ENCODE measurements at regions not wholly inside any gene's neighbourhood (a gene's known extent, or its start where the extent isn't known, plus 50 kb on each side); places are given as distances from the start of the nearest gene placed in this dataset.
"Not testable (repeated sequence)": the region's sequence is repeated elsewhere in the genome, so short reads cannot be mapped to it uniquely, and the experiment has no call there.

DNA sequence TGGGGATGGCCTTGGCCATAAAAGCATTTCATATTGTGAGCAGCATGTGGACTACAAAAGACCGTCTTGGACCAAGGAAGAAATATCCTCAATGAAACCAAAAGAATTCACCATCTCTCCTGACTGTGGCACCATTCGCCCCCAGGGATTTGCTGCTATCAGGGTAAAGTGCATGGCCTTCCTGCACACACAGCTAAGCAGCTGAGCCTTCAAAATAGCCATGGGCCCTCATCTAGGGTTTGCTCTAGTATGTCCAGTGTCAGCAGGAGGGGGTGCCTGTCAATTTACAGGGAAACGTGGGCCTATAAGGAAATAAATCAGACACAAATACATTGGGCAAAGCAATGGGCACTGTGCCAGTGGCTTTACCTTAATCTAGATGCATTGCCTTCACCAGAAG lies 296.6 kb upstream of the NBPF12 start:
- DNase-seq (ENCODE audit: low read depth in 2 of 2) = not testable (repeated sequence)

DNA sequence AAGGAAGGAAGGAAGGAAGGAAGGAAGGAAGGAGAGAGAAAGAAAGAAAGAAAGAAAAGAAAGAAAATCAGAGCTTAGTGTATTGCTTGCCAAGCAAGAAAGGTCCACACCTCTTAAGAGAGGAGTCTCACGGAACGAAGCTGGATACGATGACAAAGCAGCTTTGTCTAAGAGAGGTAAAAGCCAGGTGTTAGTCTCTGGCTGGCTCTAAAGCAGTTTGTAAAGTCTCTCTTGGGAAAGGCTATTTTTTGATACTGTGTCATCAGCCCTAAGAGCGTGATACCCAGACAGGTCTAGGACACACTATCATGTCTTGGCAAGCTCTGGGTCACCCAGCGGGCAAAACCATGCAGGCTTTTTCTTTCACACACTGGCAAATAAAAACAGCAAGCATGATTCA lies 297.5 kb upstream of the NBPF12 start:
- DNase-seq (ENCODE audit: low read depth in 2 of 2) = not testable (repeated sequence)

DNA sequence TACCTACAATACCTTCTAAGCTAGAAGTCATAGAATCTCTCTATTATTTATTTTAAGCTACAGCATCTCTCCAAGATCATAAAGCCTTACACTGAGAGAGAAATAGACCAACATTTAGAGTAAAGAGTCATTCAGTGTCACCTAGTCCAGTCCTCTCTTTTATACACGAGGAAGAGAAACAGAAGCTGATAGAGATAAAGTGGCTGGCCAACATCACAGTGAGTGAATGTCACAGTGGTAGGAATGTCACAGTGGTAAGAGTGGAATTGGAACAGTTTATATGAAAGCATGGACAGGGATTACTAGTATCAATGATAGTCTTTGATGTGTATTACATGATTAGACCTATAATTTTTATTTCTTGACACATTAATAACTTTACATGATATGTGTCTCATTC lies 307.8 kb upstream of the NBPF12 start:
- not testable (repeated sequence) for DNase-seq (ENCODE audit: low read depth in 2 of 2)

DNA sequence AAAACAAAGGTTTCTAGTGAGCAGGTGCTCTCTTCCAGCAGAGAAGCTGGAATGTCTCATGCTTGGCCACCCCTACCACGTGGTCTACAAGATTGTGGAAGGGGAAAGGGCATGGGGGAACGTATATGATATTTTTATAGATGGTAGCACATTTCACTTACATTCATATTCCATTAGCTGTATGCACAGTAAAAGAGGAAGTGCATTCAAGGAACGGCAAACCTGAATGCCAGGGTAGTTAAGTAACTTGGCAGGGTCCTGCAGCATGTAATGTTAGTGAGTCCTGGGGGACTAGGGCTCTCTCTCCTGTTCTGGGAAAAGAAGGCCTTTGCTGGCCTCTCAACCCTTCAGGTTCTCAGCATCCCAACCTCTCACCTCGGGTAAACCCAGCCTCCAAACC lies 319.5 kb upstream of the NBPF12 start:
- not testable (repeated sequence) for DNase-seq (ENCODE audit: low read depth in 2 of 2)

DNA sequence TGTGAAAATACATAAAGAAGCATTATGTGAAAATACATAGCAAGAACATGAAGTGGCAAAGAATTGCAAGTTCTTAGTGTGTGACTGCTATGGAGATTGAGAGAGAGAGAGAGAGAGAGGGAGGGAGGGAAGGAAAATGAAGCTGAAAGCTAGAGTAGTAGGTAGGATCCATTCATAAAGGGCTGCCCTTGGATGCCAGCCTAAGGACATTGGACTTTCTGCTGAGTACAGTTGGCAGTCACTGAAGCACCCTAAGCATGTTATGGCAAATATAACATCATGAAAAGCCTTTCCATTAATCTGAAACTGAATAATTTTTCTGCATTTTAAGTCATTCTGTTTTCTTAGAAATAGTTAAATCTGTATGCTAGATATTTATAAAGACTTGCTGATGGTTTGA lies 333.4 kb upstream of the NBPF12 start:
- not testable (repeated sequence) for DNase-seq (ENCODE audit: low read depth in 2 of 2)

DNA sequence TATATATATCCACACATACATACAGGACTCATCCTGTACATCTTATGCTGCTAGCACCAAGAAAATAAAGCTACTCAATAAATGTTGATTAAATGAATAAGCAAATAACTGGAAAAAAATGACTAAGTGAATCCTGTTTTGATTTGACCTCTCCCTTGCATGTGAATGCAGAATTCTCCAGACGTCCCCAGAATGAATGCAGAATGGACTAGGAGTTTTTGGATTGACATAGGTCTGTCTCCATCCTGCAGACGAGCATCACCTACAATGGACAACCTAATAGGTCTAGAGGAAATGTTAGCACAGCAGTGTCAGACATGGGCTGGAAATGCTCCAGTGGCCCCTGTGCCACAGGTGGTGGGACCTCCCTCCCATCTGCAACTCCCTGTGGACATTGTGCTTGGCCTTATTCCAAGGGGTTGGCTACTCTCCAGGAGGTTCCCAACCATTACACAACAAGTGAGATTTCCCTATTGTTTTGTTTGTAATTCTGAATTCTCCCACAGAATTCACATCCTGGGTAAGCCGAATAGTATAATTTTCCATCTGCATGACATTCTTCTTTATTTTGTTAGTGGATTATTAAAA lies 337.3 kb upstream of the NBPF12 start:
- DNase-seq (ENCODE audit: low read depth in 2 of 2) = not testable (repeated sequence)

DNA sequence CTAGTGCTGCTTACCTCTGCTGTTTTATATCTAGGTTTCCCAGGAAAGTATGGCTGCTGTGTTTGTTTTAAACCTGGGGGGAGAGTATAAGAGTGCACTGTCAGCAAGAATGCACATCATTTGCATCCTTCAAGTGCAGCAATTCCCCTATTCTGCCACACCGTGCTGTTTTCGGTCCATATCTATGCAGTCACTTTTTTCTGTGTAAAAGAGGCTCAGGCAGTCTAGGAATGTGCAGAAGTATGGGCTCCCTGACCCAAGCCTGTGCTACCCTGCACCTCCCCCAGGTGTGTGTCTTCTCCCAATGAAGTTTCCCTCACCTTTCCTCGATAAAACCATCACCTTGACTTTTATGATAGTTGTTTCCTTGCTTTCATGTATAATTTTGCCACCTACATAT lies 338.2 kb upstream of the NBPF12 start:
- DNase-seq (ENCODE audit: low read depth in 2 of 2) = not testable (repeated sequence)

DNA sequence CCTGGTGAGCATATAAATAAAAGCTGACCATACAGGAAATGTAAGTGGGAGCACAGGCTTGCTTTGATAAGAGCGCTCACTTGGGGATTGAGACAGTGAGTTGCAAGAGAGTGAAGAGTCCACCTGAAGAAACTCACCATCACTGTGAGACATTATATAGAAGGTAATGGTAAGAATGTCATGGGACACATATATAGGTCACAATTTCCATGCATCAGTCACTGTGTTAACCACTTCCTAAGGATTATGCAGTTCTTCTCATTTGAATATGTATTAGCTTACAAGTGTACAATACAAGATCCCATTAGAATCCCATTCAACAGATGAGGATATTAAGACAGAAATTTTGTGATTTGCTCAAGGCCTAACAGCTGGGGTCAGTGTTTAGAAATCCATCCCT lies 352.4 kb upstream of the NOTCH2NLA start:
- DNase-seq (ENCODE audit: low read depth in 2 of 2) = not testable (repeated sequence)

DNA sequence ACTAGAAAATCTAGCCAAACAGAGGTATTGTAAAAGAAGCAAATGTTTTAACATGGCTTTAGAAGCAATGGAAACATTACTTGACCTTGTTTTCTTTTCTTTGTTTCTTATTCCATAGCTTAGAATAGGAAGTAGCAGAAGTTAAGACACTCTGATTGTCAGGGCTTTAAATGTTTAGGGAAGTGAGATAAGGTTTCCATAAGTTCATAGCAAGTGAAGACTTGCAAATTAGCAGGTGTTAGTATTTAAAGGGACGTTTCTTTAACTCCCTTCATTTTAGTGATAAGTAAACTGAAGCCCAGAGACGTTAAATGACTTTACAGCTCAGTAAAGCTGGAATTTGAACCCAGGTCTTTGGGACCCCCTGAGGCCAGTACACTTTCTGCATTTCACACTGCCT lies 338.7 kb upstream of the NOTCH2NLA start:
- DNase-seq (ENCODE audit: low read depth in 2 of 2) = not testable (repeated sequence)

DNA sequence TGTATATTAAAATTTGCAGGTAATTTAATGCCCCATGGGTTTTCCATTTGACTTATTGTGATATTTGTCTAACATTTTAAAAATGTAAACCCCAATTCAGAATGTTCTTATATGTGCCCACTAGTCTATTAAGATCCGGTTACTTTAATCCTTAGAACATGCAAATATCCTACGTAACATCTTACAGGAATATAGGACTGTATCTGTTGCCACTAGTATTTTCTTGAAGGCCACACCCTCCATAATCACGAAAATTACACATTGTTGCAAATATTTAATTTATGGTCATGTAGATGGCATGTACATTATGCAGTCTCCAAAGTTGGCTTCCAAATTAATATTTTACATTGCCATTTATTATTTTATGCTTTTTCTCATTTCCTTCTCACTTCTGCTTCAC lies 329.2 kb upstream of the NOTCH2NLA start:
- not testable (repeated sequence) for DNase-seq (ENCODE audit: low read depth in 2 of 2)

DNA sequence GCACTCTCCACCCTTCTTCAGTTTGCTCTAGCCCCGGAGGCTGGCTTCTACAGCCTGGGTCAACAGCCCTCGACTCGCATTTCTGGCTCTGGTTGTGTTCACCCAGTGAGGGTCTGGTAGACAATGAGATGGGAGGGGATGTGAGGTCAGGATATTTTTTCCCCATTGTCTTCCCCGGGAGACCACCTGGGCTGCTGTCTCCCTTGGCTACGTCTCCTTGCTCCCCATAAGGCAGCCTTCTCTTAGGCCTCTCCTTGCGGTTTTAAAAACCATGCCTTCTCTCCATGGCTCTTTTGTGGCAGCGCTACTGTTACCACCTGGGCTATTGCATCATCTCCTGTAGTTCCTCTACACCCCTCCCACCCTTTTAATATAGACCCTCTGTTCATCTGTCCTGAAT lies 327.6 kb upstream of the NOTCH2NLA start:
- DNase-seq (ENCODE audit: low read depth in 2 of 2) = not testable (repeated sequence)

DNA sequence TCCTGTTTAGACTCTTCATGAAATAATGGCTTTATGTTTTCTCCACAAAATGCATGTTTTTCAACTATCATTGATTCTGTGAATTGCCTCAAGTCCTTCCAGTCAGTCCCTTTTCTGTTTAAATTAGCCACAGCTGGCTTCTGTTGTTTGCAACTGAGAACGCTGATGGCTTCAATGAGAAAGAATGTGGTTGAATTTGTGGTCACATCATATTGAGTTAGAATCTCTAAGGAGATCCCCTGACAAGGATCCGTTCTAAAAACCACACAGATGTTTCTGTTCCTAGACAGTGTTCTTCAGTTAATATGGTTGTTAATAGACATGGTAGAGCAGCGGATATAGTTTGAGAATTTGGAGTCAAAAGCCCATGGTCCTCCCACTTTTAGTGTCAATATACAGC lies 323.6 kb upstream of the NOTCH2NLA start:
- DNase-seq (ENCODE audit: low read depth in 2 of 2) = not testable (repeated sequence)

DNA sequence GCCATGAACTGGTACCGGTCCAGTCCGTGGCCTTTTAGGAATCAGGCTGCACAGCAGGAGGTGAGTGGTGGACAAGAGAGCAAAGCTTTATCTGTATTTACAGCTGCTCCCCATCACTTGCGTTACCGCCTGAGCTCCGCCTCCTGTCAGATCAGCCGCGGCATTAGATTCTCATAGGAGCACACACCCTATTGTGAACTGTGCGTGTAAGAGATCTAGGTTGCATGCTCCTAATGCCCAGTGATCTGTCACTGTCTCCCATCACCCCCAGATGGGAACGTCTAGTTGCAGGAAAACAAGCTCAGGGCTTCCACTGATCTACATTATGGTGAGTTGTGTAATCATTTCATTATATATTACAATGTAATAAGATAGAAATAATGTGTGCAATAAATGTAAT lies 319.9 kb upstream of the NOTCH2NLA start:
- not testable (repeated sequence) for DNase-seq (ENCODE audit: low read depth in 2 of 2)

DNA sequence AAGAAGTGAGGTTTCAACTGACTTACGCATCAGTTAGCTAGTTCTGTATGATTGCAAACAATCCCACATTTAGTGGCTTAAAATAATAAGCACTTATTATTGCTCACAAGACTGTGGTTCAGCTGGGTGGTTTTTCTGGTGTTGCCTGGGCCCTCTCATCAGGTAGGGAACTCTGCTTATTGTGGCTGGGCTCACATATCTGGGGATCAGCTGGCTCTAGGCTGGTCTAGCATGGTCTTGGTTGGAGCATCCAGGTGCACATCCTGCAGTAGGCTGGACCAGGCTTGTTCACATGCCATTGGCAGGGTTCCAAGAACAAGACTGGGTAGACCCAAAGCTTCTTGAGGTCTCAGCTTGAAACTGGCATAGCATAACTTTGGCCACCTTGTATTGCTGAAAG lies 317.4 kb upstream of the NOTCH2NLA start:
- not testable (repeated sequence) for DNase-seq (ENCODE audit: low read depth in 2 of 2)

DNA sequence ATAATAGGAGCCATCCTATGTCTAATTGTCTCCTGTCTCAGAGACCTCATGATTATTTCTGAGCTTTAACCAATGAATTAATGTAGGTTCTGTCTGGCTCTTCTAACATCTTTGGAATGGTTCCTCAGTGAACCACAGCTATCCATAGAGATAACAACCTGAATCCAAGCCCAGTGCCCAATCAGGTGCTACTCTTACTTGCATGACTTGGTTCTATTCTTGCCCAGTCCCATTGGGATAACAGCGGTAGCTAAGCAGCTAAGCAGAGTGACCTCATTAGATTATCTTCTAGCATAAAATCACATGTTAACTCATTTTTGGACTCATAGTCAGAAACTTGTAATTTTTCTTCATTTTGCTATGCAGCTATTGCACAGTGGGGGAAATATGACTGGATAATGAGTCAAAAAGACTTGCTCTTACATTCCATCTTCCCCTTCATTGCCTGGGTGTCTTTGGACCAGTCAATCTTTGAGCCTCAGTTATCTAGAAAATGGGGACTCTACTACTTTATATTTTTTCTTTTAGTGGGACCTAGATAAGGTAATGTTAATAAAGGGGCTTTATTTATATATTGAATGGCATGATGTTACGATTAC lies 309.1 kb upstream of the NOTCH2NLA start:
- not testable (repeated sequence) for DNase-seq (ENCODE audit: low read depth in 2 of 2)

DNA sequence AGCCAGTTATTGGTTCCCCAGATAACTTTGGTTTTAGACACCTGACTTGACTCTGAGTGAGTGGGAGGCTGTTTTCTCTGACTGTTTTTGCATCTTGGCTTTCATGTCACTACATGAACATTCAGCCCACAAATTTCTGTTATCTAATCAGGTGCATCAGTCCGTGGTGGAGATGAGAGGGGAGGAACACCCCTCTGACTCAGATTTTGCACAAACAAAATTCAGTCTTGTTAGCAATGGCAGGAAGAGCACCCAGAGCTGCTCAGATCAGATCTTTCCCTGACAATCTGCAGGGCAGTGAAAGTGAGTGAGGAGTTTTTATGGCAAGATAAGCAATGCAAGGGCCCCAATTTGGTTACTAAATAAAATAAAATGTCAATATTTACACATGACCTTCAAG lies 307.2 kb upstream of the NOTCH2NLA start:
- DNase-seq (ENCODE audit: low read depth in 2 of 2) = not testable (repeated sequence)

DNA sequence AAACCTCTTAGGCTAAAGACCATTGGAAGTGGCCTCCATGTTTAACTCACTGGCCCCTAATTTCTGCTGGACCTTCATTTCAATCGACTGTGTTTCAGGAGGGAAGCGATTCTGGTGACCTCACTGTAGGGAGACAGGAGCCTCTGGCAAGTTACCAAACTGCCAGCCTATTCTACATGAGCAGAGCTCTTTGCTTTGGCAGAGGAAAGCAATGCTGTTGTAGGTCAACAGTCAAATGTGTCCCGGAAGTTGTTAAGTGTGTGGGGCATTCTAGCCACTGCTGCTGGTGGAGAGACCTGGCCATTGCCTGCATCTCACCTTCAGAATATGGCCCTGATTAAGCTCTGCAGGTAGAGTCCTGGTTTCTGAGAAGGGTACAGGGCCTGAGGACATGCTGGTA lies 306.8 kb upstream of the NOTCH2NLA start:
- DNase-seq (ENCODE audit: low read depth in 2 of 2) = not testable (repeated sequence)

DNA sequence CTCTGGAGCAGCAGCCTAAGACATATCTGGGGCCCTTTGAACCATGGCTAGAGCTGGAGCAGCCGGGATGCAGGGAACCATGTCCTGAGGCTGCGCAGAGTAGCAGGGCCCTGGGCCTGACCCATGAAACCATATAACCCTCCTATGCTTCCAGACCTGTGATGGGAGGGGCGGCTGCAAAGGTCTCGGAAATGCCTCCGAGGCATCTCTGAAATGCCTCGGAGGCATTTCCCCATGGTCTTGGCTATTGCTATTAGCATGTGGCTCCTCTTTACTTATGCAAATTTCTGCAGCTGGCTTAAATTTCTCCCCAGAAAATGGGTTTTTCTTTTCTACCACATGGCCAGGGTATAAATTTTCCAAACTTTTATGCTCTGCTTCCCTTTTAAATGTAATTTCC lies 302.1 kb upstream of the NOTCH2NLA start:
- not testable (repeated sequence) for DNase-seq (ENCODE audit: low read depth in 2 of 2)

DNA sequence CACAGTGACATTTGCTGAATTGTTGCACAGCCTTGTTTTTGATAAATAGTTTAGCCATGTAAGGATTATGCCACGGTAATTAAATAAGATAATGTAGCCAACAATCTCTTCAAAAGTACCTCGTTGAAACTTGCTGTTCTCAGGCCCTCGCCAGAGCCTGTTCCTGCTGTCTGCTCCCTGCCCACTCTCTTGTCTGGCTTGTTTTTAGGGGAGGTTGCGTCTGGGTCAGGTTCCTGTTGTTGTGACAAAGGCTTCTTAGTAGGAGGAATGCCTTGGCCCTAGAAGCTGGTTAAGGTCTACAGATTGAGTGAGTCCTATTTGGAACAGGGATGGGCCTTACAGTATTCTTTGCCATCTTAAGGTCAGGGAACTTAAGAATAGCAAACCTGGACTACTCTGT lies 294.0 kb upstream of the NOTCH2NLA start:
- not testable (repeated sequence) for DNase-seq (ENCODE audit: low read depth in 2 of 2)

DNA sequence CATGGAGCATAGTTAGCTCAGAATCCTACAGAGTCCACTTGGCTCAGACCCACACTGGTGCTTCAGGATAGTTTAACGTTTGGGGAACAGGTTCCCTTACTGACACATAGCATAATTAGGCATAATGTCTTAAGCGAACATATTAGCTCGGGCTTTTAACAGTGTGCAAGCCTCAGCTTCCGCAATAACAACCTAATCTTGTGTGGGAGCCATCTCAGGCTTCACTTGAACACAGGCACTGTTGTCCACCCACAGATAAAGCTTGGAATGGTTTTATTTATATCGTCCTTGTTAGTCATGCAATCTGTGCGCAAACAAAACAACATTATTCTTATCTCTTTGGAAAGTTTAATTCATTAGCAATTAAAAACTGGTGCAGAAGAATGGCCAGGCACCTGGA lies 293.5 kb upstream of the NOTCH2NLA start:
- not testable (repeated sequence) for DNase-seq (ENCODE audit: low read depth in 2 of 2)

DNA sequence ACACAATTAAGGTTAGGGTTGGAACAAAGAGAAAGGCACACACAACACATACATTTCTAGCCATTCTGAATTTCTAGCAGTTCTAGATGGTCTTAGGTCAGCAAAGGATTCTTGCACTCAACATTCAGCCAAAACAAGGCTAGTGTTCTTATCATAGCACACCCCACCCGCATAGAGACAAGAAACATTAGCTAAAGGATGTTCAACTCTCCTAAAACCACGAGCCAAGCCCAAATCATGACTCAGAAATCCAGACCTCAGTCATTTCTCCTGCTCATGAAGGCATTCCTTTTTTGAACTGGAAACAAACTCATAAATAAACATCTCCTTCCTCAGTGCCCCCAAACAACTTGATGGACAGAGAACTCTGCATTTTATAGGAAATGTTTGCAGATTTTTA lies 293.0 kb upstream of the NOTCH2NLA start:
- DNase-seq (ENCODE audit: low read depth in 2 of 2) = not testable (repeated sequence)

DNA sequence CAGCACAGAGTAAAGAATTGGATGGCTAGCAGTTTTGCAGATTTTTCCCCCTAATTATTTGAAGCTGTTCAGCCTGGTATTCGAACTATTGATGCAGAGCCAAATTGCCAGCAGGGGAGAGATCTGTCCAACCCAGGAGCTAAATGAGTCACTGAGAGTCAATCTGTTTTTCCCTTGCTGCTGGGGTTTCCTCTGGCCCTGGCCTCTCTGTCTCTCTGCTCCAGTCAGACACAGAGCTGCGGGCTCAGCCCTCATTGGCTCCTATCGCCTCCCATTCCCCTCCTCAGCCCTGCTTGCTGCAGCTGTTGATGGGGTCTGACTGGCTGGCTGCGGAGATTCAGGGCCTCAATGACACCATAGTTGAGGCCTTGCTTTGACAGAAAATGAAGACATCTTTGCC lies 284.9 kb upstream of the NOTCH2NLA start:
- DNase-seq (ENCODE audit: low read depth in 2 of 2) = not testable (repeated sequence)

DNA sequence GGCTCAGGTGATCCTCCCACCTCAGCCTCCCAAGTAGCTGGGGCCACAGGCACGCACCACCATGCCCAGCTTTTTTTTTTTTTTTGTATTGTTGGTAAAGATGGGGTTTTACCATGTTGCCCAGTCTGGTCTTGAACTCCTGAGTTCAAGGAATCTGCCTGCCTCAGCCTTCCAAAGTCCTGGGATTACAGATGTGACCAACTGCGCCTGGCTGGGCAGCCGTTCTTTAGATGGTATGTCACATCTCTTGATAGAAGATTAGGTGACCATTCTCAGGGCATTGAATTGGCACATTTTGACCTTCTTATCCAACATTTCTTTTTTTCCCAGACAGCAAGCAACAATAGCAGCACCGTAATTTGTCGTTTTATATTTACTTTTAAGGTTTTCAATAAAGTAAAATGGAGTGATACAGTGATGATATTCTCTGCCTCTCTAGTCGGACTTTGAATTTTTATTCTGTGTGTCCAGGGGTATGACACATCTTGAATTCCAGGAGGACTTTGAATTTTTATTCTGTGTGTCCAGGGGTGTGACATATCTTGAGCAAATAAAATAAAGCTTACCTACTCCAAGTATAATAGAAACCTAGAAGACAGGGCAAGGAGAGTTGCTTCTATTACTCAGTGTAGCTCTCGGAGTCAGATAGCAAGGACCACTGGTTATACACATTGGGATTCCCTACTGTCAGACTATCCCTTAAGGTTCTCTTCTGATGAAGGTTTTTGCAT lies 282.4 kb upstream of the NOTCH2NLA start:
- DNase-seq (ENCODE audit: low read depth in 2 of 2) = not testable (repeated sequence)

Data from stimulated activated CD8-positive, alpha-beta memory T cell treated with anti-CD3 and anti-CD28 coated beads, Interleukin-15, amount 100 ng/mL, for 48 hours (primary cell).